ENCODE measurements at regions not wholly inside any gene's neighbourhood (a gene's known extent, or its start where the extent isn't known, plus 50 kb on each side); places are given as distances from the start of the nearest gene placed in this dataset.

DNA sequence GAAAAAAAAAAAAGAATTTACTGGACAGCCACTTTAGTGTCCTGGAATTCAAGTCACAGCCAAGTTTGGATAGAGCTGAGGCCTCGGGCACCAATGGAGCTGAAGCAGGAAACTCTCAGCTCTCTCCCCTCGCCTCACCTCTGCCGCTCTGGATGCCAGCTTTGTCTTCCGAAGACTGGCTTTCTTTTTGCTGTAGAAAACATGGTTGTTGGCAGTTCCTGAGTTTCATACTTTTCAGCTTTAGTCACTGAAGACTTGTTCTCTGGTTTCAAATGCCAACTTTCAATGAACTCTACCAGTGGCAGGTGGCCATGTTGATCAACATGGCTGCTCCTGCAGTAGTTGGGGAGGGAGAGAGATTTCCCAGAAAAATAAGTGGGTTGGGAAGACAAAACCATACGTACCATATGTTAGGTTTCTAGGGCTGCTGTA, 142.2 kb downstream of the SNX18 start:
- TF ChIP-seq CTCF (IDR thresholded peaks at IDR 0.05) (no peak), POLR2A (IDR thresholded peaks at IDR 0.05) (no peak)
